ENCODE measurements at regions not wholly inside any gene's neighbourhood (a gene's known extent, or its start where the extent isn't known, plus 50 kb on each side); places are given as distances from the start of the nearest gene placed in this dataset.

GRCh38 chr14:104296388-104297312 is 158.3 kb downstream of the KIF26A start:
- H3K9me3 ChIP-seq (ENCODE audit: control insufficient read depth, insufficient read depth, low read length) = no peaks in the 10 kb centered on the region

GRCh38 chr14:104297313-104297704 is 158.9 kb downstream of the KIF26A start:
- Histone ChIP-seq H3K9ac (ENCODE audit: low read depth, low read length) (no peak overlapping the region), H3K4me1 (ENCODE audit: control insufficient read depth, insufficient read depth, low read length) (no peaks in the 10 kb centered on the region), H3K27me3 (ENCODE audit: control insufficient read depth, insufficient read depth, low read length) (no peaks in the 10 kb centered on the region), H3K4me3 (ENCODE audit: low read depth, low read length) (no peak overlapping the region), H3K36me3 (ENCODE audit: control insufficient read depth, insufficient read depth, low read length) (no peaks in the 10 kb centered on the region), H3K9me3 (ENCODE audit: control insufficient read depth, insufficient read depth, low read length) (no peaks in the 10 kb centered on the region)

More at GRCh38 chr14:104296388-104297312, 158.3 kb downstream of the KIF26A start:
- H3K9ac ChIP-seq (ENCODE audit: low read depth, low read length) = no peak overlapping the region
- no peaks in the 10 kb centered on the region for H3K36me3 ChIP-seq (ENCODE audit: control insufficient read depth, insufficient read depth, low read length)
- H3K4me3 ChIP-seq (ENCODE audit: low read depth, low read length) = no peak overlapping the region
- no peaks in the 10 kb centered on the region for H3K27me3 ChIP-seq (ENCODE audit: control insufficient read depth, insufficient read depth, low read length)
- no peaks in the 10 kb centered on the region for H3K4me1 ChIP-seq (ENCODE audit: control insufficient read depth, insufficient read depth, low read length)

- no peak overlapping the region for H3K9ac ChIP-seq (ENCODE audit: low read depth, low read length)
- no peaks in the 10 kb centered on the region for H3K9me3 ChIP-seq (ENCODE audit: control insufficient read depth, insufficient read depth, low read length)
- H3K36me3 ChIP-seq (ENCODE audit: control insufficient read depth, insufficient read depth, low read length) = no peaks in the 10 kb centered on the region
- H3K27me3 ChIP-seq (ENCODE audit: control insufficient read depth, insufficient read depth, low read length) = no peaks in the 10 kb centered on the region
- no peaks in the 10 kb centered on the region for H3K4me1 ChIP-seq (ENCODE audit: control insufficient read depth, insufficient read depth, low read length)
- no peak overlapping the region for H3K4me3 ChIP-seq (ENCODE audit: low read depth, low read length)
Measured at GRCh38 chr14:104297721-104298401, 159.5 kb downstream of the KIF26A start.

- no peaks in the 10 kb centered on the region for H3K4me1 ChIP-seq (ENCODE audit: control insufficient read depth, insufficient read depth, low read length)
- no peaks in the 10 kb centered on the region for H3K27me3 ChIP-seq (ENCODE audit: control insufficient read depth, insufficient read depth, low read length)
- H3K4me3 ChIP-seq (ENCODE audit: low read depth, low read length) = no peak overlapping the region
- no peak overlapping the region for H3K9ac ChIP-seq (ENCODE audit: low read depth, low read length)
- H3K36me3 ChIP-seq (ENCODE audit: control insufficient read depth, insufficient read depth, low read length) = no peaks in the 10 kb centered on the region
- no peaks in the 10 kb centered on the region for H3K9me3 ChIP-seq (ENCODE audit: control insufficient read depth, insufficient read depth, low read length)
Measured at GRCh38 chr14:104298458-104298857, 160.1 kb downstream of the KIF26A start.

GRCh38 chr14:104299993-104300761 is 161.8 kb downstream of the KIF26A start:
- Histone ChIP-seq H3K27me3 (ENCODE audit: control insufficient read depth, insufficient read depth, low read length) (no peaks in the 10 kb centered on the region), H3K36me3 (ENCODE audit: control insufficient read depth, insufficient read depth, low read length) (no peaks in the 10 kb centered on the region), H3K9ac (ENCODE audit: low read depth, low read length) (no peak overlapping the region), H3K4me3 (ENCODE audit: low read depth, low read length) (no peak overlapping the region), H3K9me3 (ENCODE audit: control insufficient read depth, insufficient read depth, low read length) (no peaks in the 10 kb centered on the region), H3K4me1 (ENCODE audit: control insufficient read depth, insufficient read depth, low read length) (no peaks in the 10 kb centered on the region)

- H3K4me3 ChIP-seq (ENCODE audit: low read depth, low read length) = no peak overlapping the region
- H3K27me3 ChIP-seq (ENCODE audit: control insufficient read depth, insufficient read depth, low read length) = no peaks in the 10 kb centered on the region
- no peaks in the 10 kb centered on the region for H3K36me3 ChIP-seq (ENCODE audit: control insufficient read depth, insufficient read depth, low read length)
- H3K9me3 ChIP-seq (ENCODE audit: control insufficient read depth, insufficient read depth, low read length) = no peaks in the 10 kb centered on the region
- H3K9ac ChIP-seq (ENCODE audit: low read depth, low read length) = no peak overlapping the region
- H3K4me1 ChIP-seq (ENCODE audit: control insufficient read depth, insufficient read depth, low read length) = no peaks in the 10 kb centered on the region
Measured at GRCh38 chr14:104301731-104302460, 163.5 kb downstream of the KIF26A start.

- Histone ChIP-seq H3K9ac (ENCODE audit: low read depth, low read length) (no peak overlapping the region), H3K9me3 (ENCODE audit: control insufficient read depth, insufficient read depth, low read length) (no peaks in the 10 kb centered on the region), H3K4me3 (ENCODE audit: low read depth, low read length) (no peak overlapping the region), H3K4me1 (ENCODE audit: control insufficient read depth, insufficient read depth, low read length) (no peaks in the 10 kb centered on the region), H3K27me3 (ENCODE audit: control insufficient read depth, insufficient read depth, low read length) (no peaks in the 10 kb centered on the region), H3K36me3 (ENCODE audit: control insufficient read depth, insufficient read depth, low read length) (no peaks in the 10 kb centered on the region)
Measured at GRCh38 chr14:104302794-104303405, 164.5 kb downstream of the KIF26A start.

GRCh38 chr14:104303705-104304425 is 165.5 kb downstream of the KIF26A start:
- H3K4me3 ChIP-seq (ENCODE audit: low read depth, low read length) = no peak overlapping the region
- H3K36me3 ChIP-seq (ENCODE audit: control insufficient read depth, insufficient read depth, low read length) = no peaks in the 10 kb centered on the region
- no peaks in the 10 kb centered on the region for H3K4me1 ChIP-seq (ENCODE audit: control insufficient read depth, insufficient read depth, low read length)
- no peak overlapping the region for H3K9ac ChIP-seq (ENCODE audit: low read depth, low read length)
- no peaks in the 10 kb centered on the region for H3K9me3 ChIP-seq (ENCODE audit: control insufficient read depth, insufficient read depth, low read length)
- no peaks in the 10 kb centered on the region for H3K27me3 ChIP-seq (ENCODE audit: control insufficient read depth, insufficient read depth, low read length)

- Histone ChIP-seq H3K9ac (ENCODE audit: low read depth, low read length) (no peak overlapping the region), H3K4me3 (ENCODE audit: low read depth, low read length) (no peak overlapping the region), H3K9me3 (ENCODE audit: control insufficient read depth, insufficient read depth, low read length) (no peaks in the 10 kb centered on the region), H3K27me3 (ENCODE audit: control insufficient read depth, insufficient read depth, low read length) (no peaks in the 10 kb centered on the region), H3K36me3 (ENCODE audit: control insufficient read depth, insufficient read depth, low read length) (no peaks in the 10 kb centered on the region), H3K4me1 (ENCODE audit: control insufficient read depth, insufficient read depth, low read length) (no peaks in the 10 kb centered on the region)
Measured at GRCh38 chr14:104304451-104305351, 166.3 kb downstream of the KIF26A start.

Data from iPS-15b (cell line).